ENCODE measurements at regions not wholly inside any gene's neighbourhood (a gene's known extent, or its start where the extent isn't known, plus 50 kb on each side); places are given as distances from the start of the nearest gene placed in this dataset.

DNA sequence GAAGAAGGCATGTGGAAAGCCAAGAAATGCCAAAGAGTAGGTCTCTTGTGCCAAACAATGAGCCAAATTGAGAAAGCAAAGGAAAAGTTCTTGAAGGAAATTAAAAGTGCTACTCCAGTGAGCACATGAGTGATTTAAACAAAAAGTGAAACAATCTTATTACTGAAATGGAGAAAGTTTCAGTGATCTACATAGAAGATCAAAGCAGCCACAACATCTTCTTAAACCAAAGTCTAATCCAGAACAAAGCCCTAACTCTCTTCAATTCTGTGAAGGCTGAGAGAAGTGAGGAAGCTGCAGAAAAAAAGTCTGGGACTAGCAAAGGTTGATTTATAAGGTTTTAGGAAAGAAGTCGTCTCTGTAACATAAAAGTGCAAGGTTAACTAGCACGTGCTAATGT, 259.6 kb downstream of the FLRT2 start:
- intact Hi-C loops (cut with DNase I): no loop called here
- no peak for DNase-seq (ENCODE audit: low spot score)
- ATAC-seq: no peak

DNA sequence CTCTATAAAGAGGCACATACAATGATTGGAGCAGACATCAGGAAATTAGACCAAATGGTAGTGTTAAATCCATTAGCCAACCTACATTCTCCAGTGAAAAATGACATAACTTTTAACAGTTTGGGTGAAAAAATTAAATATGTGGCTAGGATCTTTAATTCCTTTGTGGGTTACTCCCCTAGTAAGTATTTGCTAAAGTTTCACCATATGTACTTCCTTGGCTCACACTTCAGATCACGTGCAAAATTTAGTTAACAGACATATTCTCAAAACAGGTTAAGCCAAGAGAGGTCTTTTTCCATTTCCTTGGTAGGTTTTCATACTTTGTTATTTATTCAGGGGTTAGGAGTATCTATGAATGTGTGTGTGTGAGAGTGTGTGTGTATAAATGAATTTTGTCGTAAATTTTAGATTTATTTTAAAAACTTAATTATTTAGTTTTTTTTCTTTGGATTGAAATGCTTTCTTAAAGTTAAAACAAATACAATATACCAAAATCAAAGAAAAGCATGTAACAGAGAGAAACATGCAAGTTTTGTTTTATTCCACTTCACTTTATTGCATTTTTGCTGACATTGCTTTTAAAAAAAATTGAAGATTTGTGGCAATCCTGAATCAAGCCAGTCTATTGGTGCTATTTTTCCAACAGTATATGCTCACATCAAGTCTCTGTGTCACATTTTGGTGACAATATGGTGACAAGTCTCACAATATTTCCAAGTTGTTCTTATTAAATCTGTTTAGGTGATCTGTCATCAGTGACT, 258.7 kb downstream of the FLRT2 start:
- intact Hi-C loops (cut with DNase I): no loop called here
- DNase-seq (ENCODE audit: low spot score): no peak
- no peak for ATAC-seq

DNA sequence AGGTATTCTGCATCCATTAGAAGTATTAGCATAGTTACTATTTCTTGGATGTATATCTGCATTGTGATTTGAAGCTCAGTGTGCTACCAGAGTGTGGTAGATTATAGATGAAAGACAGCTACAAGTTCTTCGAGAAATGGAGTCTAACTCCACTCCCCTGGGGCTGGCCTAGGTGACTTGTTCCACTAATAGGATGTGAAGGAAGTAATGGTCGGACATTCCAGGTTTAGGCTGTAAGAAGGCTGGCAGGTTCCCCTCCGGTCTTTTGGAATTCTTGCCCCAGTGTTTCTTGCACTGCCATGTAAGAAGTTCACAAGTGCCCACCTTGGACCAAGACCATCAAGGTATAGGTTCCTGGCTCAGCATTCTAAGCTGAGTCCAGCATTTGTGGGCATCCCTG, 236.4 kb downstream of the FLRT2 start:
- DNase-seq (ENCODE audit: low spot score) (no peak), ATAC-seq (no peak)
- intact Hi-C loops (cut with DNase I): no loop called here

DNA sequence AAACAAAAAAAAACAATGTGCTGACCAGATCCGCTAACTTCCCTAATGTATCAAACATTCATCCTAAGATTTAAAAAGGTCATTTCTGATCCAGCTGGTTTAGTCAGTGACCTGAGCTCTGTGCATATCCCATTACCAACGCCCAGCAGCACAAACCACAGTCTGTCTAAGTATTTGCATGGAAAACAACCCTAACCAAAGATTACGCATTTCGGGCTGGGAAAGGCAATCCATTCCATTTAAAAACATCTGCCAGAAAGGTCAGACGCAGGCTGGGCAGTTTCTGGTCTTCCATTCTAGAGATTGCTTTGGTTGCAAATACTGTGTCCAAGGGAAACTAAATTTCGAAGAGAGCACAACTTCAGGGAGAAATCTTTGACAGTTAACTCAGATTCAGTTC, 234.9 kb downstream of the FLRT2 start:
- intact Hi-C loops (cut with DNase I): no loop called here
- DNase-seq (ENCODE audit: low spot score) (peak; percentile 64), ATAC-seq (peak; percentile 93)

DNA sequence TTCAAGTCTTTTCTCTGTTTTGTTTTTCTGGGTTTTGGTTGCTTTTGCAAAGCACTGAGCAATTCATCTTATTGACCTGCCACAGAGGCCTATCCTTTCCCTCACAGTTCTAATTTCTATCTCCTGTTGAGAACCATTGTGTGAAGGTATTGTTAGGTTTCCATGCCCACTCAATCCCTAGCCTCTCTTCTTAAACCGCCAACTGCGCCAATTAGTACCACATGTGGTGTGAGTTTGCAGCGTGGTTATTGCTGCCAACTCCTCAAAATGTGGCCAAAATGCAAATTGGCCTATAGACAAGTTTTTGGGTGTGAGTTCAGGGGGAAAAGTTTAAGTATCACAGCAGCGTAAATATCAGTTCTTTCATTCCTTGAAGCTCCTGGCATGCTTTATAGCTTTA, 232.6 kb downstream of the FLRT2 start:
- ATAC-seq (no peak), DNase-seq (ENCODE audit: low spot score) (no peak)
- intact Hi-C loops (cut with DNase I): no loop called here

DNA sequence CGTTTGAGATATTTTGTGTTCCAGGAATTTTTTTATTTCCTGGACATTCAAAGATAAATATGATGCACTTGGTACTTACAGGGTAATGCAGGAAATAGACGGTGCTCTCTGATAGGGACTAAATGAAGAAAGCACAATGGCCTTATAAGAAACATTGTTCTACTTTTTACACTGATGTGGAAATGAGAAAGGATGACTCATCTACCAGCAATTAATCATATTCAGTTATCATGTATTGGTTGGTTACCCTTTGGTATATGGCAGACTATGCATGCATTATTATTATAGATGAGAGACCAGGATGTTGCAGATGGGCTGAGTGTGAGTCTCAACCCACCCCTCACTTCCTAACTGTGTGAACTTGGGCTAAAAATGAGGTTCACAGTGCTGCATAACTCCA, 222.2 kb downstream of the FLRT2 start:
- intact Hi-C loops (cut with DNase I): no loop called here
- ATAC-seq (no peak), DNase-seq (ENCODE audit: low spot score) (no peak)

DNA sequence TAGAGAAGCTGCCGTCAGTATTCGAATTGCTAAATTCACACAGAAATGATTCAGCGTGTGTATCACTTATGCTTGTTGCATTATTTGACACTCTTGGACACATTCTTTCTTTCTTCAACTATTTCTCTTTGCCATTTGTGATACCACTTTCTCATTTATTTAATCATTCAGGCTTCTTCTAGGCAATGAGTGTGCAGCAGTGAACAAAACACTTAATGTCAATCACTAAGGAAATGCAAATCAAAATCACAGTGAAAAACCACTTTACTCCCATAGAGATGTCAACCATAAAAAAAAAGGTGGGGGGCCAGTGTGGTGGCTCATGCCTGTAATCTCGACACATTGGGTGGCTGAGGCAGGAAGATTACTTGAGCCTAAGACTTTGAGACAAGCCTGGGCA, 214.6 kb downstream of the FLRT2 start:
- intact Hi-C loops (cut with DNase I): no loop called here
- ATAC-seq (no peak), DNase-seq (ENCODE audit: low spot score) (no peak)

DNA sequence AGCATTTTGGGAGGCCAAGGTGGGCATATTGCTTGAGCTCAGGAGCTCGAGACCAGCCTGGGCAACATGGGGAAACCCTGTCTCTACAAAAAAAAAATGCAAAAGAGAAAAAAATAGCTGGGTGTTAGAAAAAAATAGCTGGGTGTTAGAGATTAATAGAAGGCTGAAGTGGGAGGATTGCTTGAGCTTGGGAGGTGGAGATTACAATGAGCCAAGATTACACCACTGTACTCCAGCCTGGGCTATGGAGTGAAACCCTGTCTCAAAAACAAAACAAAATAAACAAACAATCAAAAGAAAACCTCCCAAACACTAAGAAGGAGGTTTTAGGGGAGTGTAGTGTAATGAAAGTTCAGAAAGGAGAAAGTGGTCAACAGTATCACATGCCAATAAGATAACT, 202.1 kb downstream of the FLRT2 start:
- intact Hi-C loops (cut with DNase I): no loop called here
- DNase-seq (ENCODE audit: low spot score) (no peak), ATAC-seq (peak; percentile 50)

GRCh38 chr14:85731186-85731585, 201.2 kb downstream of the FLRT2 start:
- ATAC-seq (peak; percentile 100), DNase-seq (ENCODE audit: low spot score) (peak; percentile 63)

DNA sequence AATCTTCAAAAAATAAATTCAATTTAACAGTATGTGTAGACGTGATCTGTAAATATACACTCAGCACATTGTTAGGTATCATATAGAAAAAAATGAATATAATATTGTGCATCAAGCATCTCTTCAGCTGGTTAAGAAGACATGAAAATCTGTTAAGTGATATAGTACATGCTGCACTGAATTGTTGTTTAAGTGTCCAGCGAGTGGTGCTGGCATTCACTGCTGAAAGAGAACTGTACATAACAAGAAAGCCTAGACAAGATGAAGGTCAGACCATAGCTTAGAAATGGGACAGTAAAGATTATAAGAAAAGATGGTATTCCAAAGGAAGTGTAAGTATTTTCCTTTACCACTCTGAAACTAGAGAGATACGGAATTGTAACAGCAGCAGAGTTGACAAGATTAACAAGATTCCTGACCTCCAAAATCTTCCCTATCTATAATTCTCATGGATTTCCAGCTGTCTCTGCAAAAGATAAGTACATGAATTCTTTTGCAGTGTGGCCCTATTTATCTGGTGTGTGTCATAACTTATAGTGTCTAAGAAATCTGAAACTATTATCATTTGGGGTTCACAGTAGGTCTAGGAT, 198.6 kb downstream of the FLRT2 start:
- DNase-seq (ENCODE audit: low spot score) (no peak), ATAC-seq (no peak)
- intact Hi-C loops (cut with DNase I): no loop called here

More at GRCh38 chr14:85731186-85731585, 201.2 kb downstream of the FLRT2 start:
- intact Hi-C loops (cut with DNase I): no loop called here

DNA sequence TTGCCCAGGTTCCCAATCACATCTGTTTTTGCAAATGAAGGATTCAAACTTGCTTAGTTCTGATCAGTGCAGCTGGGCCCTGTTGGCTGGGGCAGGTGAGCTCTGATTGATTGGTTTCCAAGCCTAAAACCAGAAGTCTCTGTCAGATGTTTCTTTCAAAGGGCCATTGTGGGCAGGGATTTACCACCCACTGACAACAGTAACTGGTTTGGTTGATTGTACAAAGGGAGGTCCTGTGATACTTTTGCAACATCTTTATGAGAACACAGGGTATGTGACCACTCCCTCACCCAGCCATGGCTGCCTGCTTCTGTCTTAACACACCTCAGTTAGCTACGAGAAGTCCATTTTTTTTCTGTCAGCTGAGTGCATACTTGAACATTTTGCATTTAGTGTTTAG, 184.1 kb downstream of the FLRT2 start:
- ATAC-seq (no peak), DNase-seq (ENCODE audit: low spot score) (no peak)
- intact Hi-C loops (cut with DNase I): no loop called here

DNA sequence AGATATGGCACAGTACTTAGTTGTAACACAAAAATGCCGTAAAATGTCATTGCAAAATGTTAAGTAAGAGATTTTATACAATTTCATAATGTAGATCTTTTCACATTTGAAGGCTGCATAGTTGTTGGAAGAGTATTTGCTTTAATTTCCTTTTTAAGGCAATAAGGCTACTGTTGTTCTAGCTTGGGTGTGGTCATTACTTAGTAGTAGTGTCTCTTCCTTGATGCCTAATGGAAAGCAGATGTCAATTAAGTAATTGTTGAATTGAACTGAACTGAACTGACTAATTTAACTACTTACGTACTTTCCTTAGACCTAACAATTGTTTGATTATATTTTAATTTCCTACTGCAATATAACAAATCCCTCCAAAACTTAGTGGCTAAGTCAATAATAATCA, 181.7 kb downstream of the FLRT2 start:
- intact Hi-C loops (cut with DNase I): no loop called here
- ATAC-seq: no peak
- no peak for DNase-seq (ENCODE audit: low spot score)

All from sciatic nerve (tissue), 2 donors.